ENCODE measurements at regions not wholly inside any gene's neighbourhood (a gene's known extent, or its start where the extent isn't known, plus 50 kb on each side); places are given as distances from the start of the nearest gene placed in this dataset.
"Not testable (repeated sequence)": the region's sequence is repeated elsewhere in the genome, so short reads cannot be mapped to it uniquely, and the experiment has no call there.

GRCh38 chr15:57878573-57878972 lies 172.1 kb downstream of the POLR2M start:
- DNase-seq (ENCODE audit: low read depth): peak; percentile 31

GRCh38 chr15:57881361-57881760 lies 174.8 kb downstream of the POLR2M start:
- DNase-seq (ENCODE audit: low read depth): no peak

- DNase-seq (ENCODE audit: low read depth): no peak
These were observed 175.5 kb downstream of the POLR2M start for GRCh38 chr15:57881972-57882371.

GRCh38 chr15:57883701-57884100 lies 177.2 kb downstream of the POLR2M start:
- DNase-seq (ENCODE audit: low read depth): no peak

GRCh38 chr15:57884936-57885335 lies 178.4 kb downstream of the POLR2M start:
- DNase-seq (ENCODE audit: low read depth): no peak

DNA sequence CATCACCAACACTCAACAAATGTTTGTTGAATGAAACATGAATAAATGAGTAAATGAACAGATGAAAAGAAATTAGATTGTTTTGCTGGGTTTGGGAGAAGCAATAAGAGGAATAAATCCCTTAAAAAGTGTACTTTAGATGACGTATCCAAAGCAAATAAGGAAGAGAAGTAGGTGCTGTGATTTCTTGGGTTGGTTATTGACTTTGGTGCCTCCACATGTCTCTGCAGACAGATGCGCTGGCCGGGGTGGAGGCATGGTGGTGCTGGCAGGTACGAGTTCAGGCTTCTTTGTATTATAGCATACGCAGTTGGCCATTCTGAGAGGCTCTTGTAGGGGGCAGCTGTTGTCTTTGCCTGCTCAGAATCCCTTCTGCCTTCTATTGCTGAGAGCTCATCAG lies 178.9 kb downstream of the POLR2M start:
- DNase-seq (ENCODE audit: low read depth): no peak

DNA sequence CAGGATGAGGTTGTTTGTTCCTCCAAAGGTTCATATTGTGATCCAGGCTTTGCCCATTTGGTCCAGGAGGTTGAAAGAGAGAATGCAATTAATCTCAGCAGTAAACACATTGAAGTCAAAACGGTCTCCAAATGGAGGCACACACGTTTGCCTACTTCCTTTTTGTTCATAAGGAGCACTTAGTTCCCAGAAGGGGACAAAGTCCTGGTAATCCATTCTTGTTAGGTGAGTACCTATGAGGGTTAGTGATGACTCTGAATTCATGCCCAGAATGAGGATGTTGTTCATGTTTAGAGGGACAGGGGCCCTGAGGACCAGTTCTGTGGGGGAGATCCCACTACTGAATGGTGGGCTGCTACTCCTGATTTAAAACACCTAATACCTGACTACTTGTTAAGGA lies 177.7 kb downstream of the ALDH1A2 start:
- no peak for DNase-seq (ENCODE audit: low read depth)

- DNase-seq (ENCODE audit: low read depth): no peak
These were observed 175.2 kb downstream of the ALDH1A2 start for GRCh38 chr15:57890351-57890750.

DNA sequence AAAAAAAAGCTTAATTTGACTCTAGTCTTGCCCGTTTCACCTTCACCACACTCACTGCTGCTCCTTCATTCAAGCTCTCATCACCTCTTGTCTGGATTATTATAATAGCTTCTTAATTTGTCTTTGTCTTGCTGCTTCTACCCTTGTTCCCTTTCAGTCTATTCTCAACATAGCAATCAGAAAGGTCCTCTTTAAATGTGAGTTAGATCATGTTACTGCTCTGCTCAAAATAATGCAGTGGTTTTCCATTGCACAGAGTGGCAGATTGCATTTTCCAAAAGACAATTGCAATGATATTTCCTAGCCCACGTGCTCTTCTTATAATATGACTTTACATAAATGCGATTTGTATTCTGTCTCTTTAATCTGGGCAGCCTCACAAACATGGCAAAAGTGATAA lies 174.6 kb downstream of the ALDH1A2 start:
- no peak for DNase-seq (ENCODE audit: low read depth)

GRCh38 chr15:57892181-57892580 lies 173.3 kb downstream of the ALDH1A2 start:
- peak; percentile 25 for DNase-seq (ENCODE audit: low read depth)

- no peak for DNase-seq (ENCODE audit: low read depth)
These were observed 172.5 kb downstream of the ALDH1A2 start for GRCh38 chr15:57893040-57893439.

- DNase-seq (ENCODE audit: low read depth): no peak
These were observed 170.2 kb downstream of the ALDH1A2 start for GRCh38 chr15:57895291-57895690.

GRCh38 chr15:57896114-57896513 lies 169.4 kb downstream of the ALDH1A2 start:
- DNase-seq (ENCODE audit: low read depth): no peak

DNA sequence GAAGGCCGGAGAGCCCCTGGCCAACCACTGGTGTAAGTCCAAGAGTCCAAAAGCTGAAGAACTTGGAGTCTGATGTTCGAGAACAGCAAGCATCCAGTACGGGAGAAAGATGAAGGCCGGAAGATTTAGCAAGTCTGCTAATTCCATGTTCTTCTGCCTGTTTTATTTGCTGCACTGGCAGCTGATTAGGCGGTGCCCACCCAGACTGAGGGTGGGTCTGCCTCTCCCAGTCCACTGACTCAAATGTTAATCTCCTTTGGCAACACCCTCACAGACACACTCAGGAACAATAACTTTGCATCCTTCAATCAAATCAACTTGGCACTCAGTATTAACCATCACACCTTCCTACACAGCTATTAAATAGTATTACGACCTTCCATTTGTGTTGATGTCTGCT lies 168.6 kb downstream of the ALDH1A2 start:
- not testable (repeated sequence) for DNase-seq (ENCODE audit: low read depth)

DNA sequence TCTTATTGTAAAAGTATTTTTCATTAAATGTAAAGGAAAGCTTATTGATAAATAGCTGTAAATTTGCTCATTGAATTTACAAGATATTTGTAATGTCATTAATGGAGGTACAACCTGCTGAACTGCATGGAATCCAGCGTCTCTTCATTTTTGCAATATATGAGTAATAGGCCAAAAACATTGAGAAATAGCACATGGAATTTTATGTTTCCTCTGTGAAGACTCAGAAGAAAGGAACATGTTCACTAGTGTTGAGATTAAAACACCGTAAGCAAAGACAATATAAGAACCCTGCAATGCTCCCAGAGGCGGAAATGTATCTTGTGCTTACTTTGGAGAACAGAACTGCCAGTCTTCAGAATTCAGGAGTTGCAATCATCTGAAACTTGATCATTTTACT lies 167.6 kb downstream of the ALDH1A2 start:
- no peak for DNase-seq (ENCODE audit: low read depth)

DNA sequence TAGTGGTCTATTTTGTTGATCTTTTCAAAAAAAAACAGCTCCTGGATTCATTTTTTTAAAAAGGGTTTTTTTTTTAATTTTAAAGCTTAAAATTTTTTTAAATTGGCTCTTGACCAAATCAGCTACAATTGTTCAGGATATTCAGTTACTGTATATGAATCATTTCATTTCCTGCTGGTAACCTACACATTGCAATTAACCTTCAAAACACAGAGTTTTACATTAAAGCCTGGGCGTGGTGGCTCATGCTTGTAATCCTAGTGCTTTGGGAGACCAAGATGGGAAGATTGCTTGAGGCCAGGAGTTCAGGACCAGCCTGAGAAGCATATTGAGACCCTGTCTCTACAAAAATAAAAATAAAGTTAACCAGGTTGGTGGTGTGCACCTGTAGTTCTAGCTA lies 163.4 kb downstream of the ALDH1A2 start:
- DNase-seq (ENCODE audit: low read depth): no peak
